NCI-H1694 treated with DMSO at 0.1 percent for 48 hours (cell line): ENCODE measurements at regions not wholly inside any gene's neighbourhood (a gene's known extent, or its start where the extent isn't known, plus 50 kb on each side); places are given as distances from the start of the nearest gene placed in this dataset.

Experiments used
- DNase-seq: peaks from one replicate; lab custom pipeline; 2025; lab: John Stamatoyannopoulos, UW

DNA sequence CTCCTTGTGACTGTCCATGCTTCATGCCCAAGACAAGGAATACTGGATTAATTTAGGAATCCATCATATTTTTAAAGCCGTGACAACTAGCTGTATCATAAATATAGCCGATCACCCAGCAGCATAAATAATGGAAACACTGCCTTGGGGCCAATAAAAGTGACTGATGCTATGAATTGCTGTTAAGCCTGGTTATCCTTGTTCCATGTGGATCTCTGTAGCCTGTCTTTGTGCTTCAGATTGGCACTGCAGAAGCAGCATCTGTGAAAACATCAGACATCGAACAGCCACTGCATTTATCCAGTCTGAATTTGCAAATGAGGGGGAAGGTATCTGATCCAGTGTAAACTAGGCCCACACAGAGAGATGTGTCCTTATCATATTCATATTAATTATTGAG is 1181.8 kb downstream of the SORCS1 start:
- no peak for DNase-seq

GRCh38 chr10:105981679-105982078 is 1182.8 kb downstream of the SORCS1 start:
- DNase-seq, result no peak

- DNase-seq, result peak; percentile 55
These were observed 1189.6 kb downstream of the SORCS1 start for GRCh38 chr10:105974803-105975456.

GRCh38 chr10:105973902-105974301 is 1190.6 kb downstream of the SORCS1 start:
- DNase-seq, result no peak

DNA sequence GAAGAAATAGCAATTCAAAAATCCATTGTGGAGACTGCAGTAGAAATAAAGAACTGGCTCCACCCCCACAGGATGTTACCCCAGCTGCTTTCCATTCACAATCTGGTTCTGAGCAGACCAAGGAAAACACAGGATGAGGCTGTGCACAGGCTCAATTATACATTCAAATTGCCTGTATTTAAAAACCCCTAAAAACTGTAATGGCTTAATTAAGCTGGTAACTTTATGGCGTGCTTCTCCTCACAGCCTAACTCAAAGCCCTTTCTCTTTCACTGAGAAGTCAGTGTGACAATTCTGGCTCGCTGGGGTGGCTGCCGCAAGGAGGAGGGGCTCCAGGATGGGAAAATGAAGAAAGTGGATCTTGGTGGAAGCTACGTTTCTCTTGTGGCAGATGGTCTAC is 1191.1 kb downstream of the SORCS1 start:
- DNase-seq, result peak; percentile 72

- no peak for DNase-seq
These were observed 1193.0 kb downstream of the SORCS1 start for GRCh38 chr10:105971460-105971859.

DNA sequence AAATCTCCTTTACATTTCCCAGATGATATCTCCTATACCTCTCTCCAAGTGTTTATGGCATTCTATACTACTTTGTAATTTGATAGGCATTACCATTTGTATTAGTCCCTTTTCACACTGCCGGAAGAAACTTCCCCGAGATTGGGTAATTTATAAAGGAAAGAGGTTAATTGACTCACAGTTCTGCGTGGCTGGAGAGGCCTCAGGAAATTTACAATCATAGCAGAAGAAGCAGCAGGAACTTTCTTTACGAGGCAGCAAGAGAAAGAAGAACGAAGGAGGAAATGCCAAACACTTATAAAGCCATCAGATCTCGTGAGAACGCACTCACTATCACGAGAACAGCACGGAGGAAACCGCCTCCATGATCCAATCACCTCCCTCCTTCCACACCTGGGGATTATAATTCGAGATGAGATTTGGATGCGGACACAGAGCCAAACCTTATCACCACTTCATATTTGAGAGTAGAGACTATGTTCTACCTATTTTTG is 1194.6 kb downstream of the SORCS1 start:
- DNase-seq, result no peak

DNA sequence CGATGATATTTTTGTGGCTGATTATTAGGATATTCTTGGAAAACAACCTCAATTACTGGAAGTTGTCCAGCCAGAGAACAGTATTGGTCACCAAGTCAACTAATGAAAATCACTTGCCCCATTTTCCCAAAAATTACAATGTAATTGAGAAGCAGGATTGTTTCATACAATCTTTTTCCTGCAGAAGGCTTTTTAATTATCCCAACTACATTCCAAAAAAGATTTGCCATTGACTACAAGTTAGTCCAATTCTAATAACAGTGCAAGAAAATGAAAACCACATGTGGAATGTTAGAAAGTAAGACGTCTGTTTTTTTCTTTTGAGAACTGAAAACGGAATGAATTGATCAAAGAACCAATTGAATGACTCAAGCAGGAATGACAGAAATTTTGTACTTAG is 1195.8 kb downstream of the SORCS1 start:
- no peak for DNase-seq

DNA sequence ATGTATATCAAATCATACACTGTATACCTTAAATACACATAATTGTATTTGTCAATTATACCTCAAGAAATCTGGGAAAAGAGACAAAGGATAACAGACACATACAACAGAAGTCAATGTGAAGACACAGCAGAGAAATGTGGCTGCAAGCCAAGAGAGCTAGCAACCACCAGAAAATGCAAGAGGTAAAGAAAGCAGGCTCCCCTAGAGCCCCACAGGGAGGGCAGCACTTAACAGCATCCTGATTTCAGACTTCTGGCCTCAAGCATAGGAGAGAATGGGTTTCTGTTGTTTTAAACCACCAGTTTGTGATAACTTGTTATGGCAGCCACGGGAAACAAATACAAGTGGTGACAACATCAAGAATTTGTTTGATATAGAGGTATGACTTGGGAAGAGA is 1197.2 kb downstream of the SORCS1 start:
- DNase-seq, result no peak

DNA sequence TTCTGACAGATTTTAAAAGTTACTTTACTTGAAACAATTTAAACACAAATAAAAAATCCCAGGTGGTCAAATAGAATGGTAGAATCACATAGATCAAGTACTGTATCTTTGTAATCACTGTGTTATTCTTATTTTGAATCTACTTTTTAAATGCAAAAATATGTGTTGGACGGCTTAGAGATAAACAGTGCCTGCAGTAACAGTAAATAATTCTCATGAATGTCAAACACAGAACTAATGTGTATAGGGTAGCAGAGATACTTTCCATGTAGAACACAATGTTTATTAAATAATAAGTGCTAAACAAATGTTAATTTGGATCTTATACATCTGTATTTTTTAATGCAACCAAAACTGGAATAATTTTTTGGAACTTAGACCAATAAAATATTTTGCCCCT is 1199.4 kb downstream of the SORCS1 start:
- DNase-seq, result no peak

DNA sequence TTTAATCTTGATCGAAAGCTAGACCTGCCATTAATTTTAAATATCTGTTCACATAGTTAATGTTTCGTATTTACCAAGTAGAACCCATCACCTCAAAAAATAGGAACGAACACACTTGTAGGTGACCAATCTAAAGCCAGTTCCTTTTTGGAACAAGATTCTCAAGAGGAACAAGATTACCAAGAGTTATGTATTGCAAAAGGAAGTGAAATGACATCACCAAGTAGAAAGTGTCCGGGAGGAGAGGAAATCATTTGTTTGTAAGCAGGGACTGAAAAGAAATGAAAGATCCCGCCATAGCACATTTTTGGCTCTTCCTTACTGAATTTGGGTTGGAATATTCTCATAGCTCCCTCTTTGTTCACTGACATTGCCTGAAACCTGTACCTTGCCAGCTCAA is 1200.5 kb downstream of the SORCS1 start:
- no peak for DNase-seq

- DNase-seq, result no peak
These were observed 1201.1 kb downstream of the SORCS1 start for GRCh38 chr10:105963334-105963884.

DNA sequence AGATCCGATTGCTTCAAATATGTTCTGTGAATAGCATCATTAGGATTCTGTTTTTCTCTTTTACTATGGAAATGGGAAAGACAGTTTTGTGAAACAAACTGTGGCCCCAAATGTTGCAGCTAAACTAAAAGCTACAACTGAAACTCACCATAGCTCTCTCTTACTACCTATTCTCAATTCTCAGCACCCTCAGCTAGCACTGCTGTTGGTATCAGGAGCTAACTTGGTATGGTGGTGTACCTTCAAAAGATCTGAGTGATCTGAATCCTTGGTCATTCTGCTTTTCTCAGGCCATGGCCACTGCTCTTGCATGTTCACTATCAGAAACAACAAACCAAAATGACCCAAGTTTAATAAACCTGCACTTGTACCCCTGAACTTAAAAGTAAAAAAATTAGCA is 1208.0 kb downstream of the SORCS1 start:
- no peak for DNase-seq

GRCh38 chr10:105953861-105954260 is 1210.6 kb downstream of the SORCS1 start:
- no peak for DNase-seq

DNA sequence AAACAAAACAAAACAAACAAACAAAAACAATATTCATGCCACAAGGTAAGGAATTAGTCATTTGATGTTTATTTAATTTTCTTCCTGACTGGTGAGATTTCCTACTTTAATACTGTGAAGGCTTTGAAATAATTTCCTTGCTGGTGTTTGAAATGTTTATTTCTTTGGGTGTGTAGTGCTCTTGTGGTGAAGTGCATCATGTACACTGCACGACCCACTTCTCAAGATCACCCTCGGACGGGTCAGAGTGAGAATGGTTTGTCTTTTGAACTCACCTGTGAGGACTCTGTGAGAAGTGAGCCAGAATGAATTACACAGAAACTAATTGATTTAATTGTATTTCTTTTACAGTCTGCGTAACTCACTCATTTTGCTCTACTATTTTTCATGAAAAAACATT is 1211.5 kb downstream of the SORCS1 start:
- DNase-seq, result no peak

DNA sequence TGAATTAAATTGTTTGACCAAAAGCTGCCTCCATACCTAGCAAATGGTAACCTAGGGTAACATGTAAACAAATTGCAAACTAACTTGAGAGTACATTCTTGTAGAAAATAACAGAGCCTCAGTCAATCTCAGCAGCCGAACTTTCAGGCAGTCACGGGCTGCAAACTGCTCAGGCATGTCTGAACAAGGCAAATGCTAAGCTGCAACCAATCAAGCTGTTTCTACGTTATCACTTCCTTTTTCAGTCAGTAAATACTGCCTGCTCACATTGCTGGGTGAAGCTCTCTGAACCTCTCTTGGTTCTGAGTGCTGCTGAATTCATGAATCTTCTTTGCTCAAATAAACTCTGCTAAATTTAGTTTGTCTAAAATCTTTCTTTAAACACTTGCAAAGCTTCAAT is 1212.4 kb downstream of the SORCS1 start:
- peak; percentile 33 for DNase-seq

- DNase-seq, result peak; percentile 64
These were observed 1214.1 kb downstream of the SORCS1 start for GRCh38 chr10:105950410-105950809.

DNA sequence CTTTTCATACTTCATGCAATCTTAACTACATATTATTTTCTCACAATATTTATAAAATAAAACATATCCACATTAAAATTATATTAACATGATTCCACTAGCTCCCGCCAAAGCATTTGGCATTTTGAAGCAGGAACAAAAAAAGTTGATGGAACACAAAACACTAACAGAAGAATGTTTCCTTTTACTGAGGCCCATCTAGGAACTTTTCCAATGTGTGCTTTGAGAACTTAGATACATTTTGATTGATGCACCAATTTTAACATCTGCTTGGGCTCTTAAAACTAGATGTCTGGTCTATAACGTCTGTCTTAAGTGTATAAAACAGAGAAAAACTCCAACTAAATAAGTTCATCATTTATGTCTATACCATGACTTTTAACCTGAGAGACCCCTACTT is 1214.8 kb downstream of the SORCS1 start:
- no peak for DNase-seq

DNA sequence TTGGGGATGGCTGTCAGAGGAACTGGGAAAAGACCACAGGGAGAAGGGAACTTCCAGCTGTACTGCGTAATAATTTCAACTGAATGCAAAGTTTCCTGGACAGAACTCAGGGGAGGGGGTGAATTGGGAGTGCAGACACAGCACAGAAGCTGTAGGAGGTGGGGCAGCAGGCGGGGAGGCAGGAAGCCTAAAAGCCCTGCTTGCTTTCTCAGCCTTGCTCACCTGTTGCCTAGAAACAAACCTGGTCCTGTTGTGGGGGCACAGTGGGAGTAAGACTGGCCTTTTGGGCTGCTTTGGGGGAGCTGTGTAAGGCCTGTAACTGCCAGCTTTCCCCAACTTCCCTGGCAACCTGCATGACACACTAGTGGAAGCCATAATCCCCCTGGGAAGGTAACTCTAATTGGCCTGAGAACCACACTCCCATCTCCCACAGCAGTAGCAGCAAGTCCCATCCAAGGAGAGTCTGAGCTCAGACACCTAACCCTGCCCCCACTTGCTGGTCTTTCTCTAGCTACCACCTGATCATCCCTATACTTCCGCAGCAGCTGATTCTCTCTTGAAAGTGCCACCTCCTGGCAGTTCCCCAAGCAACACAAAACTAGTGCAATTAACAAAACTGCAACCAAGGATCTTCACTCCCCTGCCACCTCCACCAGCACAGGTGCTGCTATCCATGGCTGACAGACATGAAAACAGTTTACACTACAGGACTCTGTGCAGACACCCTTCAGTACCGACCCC is 1239.3 kb downstream of the SORCS1 start:
- DNase-seq, result no peak

GRCh38 chr10:105921348-105921747 is 1243.2 kb downstream of the SORCS1 start:
- no peak for DNase-seq

DNA sequence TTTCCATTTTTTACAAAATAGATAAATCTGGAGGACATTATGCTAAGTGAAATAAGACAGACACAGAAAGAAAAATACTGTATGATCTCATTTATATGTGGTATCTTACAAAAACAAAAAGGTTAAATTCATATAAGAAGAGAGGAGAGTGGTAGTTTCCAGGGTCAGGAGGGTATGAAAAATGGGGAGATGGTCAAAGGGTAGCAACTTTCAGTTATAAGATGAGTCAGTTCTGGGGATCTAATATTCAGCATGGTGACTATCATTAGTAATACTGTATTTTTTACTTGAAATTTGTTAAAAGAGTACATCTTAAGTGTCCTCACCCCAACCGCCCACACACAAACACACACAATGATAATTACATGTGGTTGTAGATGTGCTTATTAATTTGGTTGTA is 1250.1 kb downstream of the SORCS1 start:
- DNase-seq, result no peak

DNA sequence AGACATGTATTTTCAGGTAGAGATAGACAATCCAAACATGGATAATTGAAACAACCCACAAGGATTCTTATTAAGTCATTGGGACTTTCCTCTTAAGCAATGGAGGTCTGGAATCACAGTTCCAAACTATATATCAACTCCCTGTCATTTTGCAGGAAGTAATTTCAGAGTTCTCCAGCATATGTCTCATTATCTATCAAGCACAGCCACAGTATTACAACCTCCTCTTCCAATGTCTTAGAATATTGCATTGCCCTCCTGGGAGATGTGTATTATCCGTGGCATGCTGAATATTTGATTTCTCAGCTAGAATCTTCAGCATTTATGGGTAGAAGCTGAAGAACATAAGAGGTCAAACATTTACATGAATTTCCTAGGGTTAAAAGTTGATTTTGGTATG is 1255.8 kb downstream of the SORCS1 start:
- no peak for DNase-seq

GRCh38 chr10:105885495-105885894 is 1244.4 kb downstream of the SORCS3 start:
- DNase-seq, result no peak
